ENCODE measurements at regions not wholly inside any gene's neighbourhood (a gene's known extent, or its start where the extent isn't known, plus 50 kb on each side); places are given as distances from the start of the nearest gene placed in this dataset.

- DNase-seq (ENCODE audit: low read depth), result no peak
Observed at GRCh38 chr21:16750926-16751325, 761.9 kb upstream of the CXADR start.

GRCh38 chr21:16751695-16752474 is 761.0 kb upstream of the CXADR start:
- DNase-seq (ENCODE audit: low read depth), result no peak

GRCh38 chr21:16752475-16752857 is 760.4 kb upstream of the CXADR start:
- no peak for DNase-seq (ENCODE audit: low read depth)

GRCh38 chr21:16755061-16755460 is 757.8 kb upstream of the CXADR start:
- DNase-seq (ENCODE audit: low read depth), result no peak

- DNase-seq (ENCODE audit: low read depth), result no peak
Observed at GRCh38 chr21:16767201-16767600, 745.6 kb upstream of the CXADR start.

GRCh38 chr21:16768096-16768495 is 744.7 kb upstream of the CXADR start:
- DNase-seq (ENCODE audit: low read depth), result no peak

GRCh38 chr21:16770266-16770665 is 742.6 kb upstream of the CXADR start:
- no peak for DNase-seq (ENCODE audit: low read depth)

GRCh38 chr21:16773206-16773605 is 739.6 kb upstream of the CXADR start:
- no peak for DNase-seq (ENCODE audit: low read depth)

GRCh38 chr21:16775076-16775475 is 737.8 kb upstream of the CXADR start:
- no peak for DNase-seq (ENCODE audit: low read depth)

GRCh38 chr21:16777041-16777720 is 735.7 kb upstream of the CXADR start:
- no peak for DNase-seq (ENCODE audit: low read depth)

GRCh38 chr21:16788584-16788983 is 724.3 kb upstream of the CXADR start:
- no peak for DNase-seq (ENCODE audit: low read depth)

GRCh38 chr21:16789636-16790035 is 723.2 kb upstream of the CXADR start:
- no peak for DNase-seq (ENCODE audit: low read depth)

GRCh38 chr21:16792101-16792500 is 720.7 kb upstream of the CXADR start:
- DNase-seq (ENCODE audit: low read depth), result no peak

- peak; percentile 73 for DNase-seq (ENCODE audit: low read depth)
Observed at GRCh38 chr21:16794950-16795349, 717.9 kb upstream of the CXADR start.

- DNase-seq (ENCODE audit: low read depth), result no peak
Observed at GRCh38 chr21:16796776-16797175, 716.1 kb upstream of the CXADR start.

GRCh38 chr21:16797540-16797939 is 715.3 kb upstream of the CXADR start:
- DNase-seq (ENCODE audit: low read depth), result no peak

- no peak for DNase-seq (ENCODE audit: low read depth)
Observed at GRCh38 chr21:16797966-16798365, 714.9 kb upstream of the CXADR start.

GRCh38 chr21:16800536-16801275 is 712.1 kb upstream of the CXADR start:
- DNase-seq (ENCODE audit: low read depth), result no peak

GRCh38 chr21:16811011-16811410 is 701.8 kb upstream of the CXADR start:
- DNase-seq (ENCODE audit: low read depth), result no peak

GRCh38 chr21:16811970-16812369 is 700.9 kb upstream of the CXADR start:
- DNase-seq (ENCODE audit: low read depth), result no peak

GRCh38 chr21:16815243-16815642 is 697.6 kb upstream of the CXADR start:
- no peak for DNase-seq (ENCODE audit: low read depth)

GRCh38 chr21:16821588-16821987 is 691.3 kb upstream of the CXADR start:
- peak; percentile 26 for DNase-seq (ENCODE audit: low read depth)

- DNase-seq (ENCODE audit: low read depth), result no peak
Observed at GRCh38 chr21:16829532-16829931, 683.3 kb upstream of the CXADR start.

Data from renal cortical epithelial cell (primary cell).